ENCODE measurements at regions not wholly inside any gene's neighbourhood (a gene's known extent, or its start where the extent isn't known, plus 50 kb on each side); places are given as distances from the start of the nearest gene placed in this dataset.

DNA sequence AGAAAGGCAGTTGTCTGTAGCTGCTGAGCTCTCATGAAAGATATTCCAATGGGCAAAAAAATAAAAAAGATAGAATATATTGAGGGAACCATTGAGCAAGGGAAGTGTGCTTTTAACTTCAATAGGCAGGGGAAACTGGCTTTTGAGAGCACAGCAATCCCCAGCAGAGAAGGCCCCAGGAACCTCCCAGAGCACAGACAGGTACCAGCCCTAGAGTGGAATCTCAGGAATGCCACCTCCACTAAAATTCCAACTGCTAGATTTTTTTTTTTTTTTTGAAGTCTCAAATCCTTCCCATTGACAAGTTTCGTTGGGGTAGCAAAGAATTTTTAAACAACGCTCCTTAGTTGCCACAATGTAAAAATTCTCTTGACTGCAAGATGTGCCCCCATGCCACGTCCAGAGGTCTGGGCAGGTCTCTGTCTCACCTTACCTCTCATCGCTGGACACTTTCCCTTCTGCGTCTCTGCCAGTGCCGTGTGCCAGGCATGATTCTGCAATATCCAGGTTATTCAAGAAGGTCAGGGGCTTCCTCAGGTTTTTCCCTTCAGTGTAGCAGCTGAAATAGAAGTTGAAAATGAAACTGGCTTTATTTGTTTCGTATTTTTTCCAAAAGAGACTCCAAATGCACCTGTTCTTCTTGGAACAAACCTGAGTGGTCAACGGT lies 64.2 kb upstream of the IRX1 start:
- no peaks in the 10 kb centered on the region for H3K4me1 ChIP-seq (replicated peaks; ENCODE audit: insufficient read depth)
- no peaks in the 10 kb centered on the region for H3K9me3 ChIP-seq (ENCODE audit: insufficient read depth, low read depth)
- peaks cover 40% of the 10 kb centered on the region for H3K27me3 ChIP-seq (ENCODE audit: insufficient read depth, low read depth)
- no peak overlapping the region for H3K4me3 ChIP-seq
- TF ChIP-seq, protein P1, sequence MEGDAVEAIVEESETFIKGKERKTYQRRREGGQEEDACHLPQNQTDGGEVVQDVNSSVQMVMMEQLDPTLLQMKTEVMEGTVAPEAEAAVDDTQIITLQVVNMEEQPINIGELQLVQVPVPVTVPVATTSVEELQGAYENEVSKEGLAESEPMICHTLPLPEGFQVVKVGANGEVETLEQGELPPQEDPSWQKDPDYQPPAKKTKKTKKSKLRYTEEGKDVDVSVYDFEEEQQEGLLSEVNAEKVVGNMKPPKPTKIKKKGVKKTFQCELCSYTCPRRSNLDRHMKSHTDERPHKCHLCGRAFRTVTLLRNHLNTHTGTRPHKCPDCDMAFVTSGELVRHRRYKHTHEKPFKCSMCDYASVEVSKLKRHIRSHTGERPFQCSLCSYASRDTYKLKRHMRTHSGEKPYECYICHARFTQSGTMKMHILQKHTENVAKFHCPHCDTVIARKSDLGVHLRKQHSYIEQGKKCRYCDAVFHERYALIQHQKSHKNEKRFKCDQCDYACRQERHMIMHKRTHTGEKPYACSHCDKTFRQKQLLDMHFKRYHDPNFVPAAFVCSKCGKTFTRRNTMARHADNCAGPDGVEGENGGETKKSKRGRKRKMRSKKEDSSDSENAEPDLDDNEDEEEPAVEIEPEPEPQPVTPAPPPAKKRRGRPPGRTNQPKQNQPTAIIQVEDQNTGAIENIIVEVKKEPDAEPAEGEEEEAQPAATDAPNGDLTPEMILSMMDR (conservative IDR thresholded peaks at IDR 0.05): no peak
- H3K9me2 ChIP-seq (ENCODE audit: insufficient read depth): no peaks in the 10 kb centered on the region
- H3K27ac ChIP-seq: no peak overlapping the region
- DNase-seq: peak in 1 of 2 experiments; percentile 29
- H3F3A ChIP-seq (ENCODE audit: insufficient read depth, low read depth): no peaks in the 10 kb centered on the region
- ChIA-PET CTCF (no interaction called here), POLR2A (ENCODE audit: unreplicated experiment) (no interaction called here)
- H3K79me2 ChIP-seq (ENCODE audit: low read depth): no peaks in the 10 kb centered on the region
- H4K20me1 ChIP-seq (ENCODE audit: insufficient read depth): no peaks in the 10 kb centered on the region
- H2AFZ ChIP-seq: no peak overlapping the region
- intact Hi-C loops (cut with micrococcal nuclease; ENCODE audit: unreplicated experiment): no loop called here
- no peaks in the 10 kb centered on the region for H3K36me3 ChIP-seq (ENCODE audit: low read depth)
- no TSS peak for BruUV-seq (replicated peaks)
- H3K4me2 ChIP-seq: peak overlapping the region; percentile 12; the same call in 1 of the 2 replicates

DNA sequence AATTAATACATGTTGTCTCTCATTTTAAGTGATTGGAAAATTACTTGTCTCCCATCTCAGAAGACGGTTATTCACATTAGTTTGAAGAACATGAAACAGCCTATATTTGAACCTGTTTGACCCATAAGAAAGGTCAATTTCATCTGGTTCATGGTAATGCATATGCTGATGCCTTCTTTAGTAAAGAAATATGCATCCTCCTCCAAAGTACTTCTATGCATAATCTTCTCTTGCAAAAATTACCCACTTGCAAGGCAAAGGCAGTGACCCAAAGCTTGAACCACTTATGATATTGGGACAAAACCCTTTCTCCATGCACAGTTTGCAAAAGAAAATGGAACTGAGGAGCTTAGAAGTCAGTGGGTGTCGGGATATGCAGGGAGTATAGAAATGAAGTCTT lies 65.4 kb upstream of the IRX1 start:
- ChIA-PET POLR2A (ENCODE audit: unreplicated experiment) (no interaction called here), CTCF (no interaction called here)
- peaks cover 28% of the 10 kb centered on the region for H3K27me3 ChIP-seq (ENCODE audit: insufficient read depth, low read depth)
- no peak overlapping the region for H3K4me2 ChIP-seq
- no peaks in the 10 kb centered on the region for H3K79me2 ChIP-seq (ENCODE audit: low read depth)
- H3K36me3 ChIP-seq (ENCODE audit: low read depth): no peaks in the 10 kb centered on the region
- no peaks in the 10 kb centered on the region for H3K4me1 ChIP-seq (replicated peaks; ENCODE audit: insufficient read depth)
- no peaks in the 10 kb centered on the region for H3K9me2 ChIP-seq (ENCODE audit: insufficient read depth)
- H3K4me3 ChIP-seq: no peak overlapping the region
- intact Hi-C loops (cut with micrococcal nuclease; ENCODE audit: unreplicated experiment): no loop called here
- H3F3A ChIP-seq (ENCODE audit: insufficient read depth, low read depth): no peaks in the 10 kb centered on the region
- BruUV-seq (replicated peaks): no TSS peak
- H3K27ac ChIP-seq: no peak overlapping the region
- H2AFZ ChIP-seq: no peak overlapping the region
- TF ChIP-seq, protein P1 (conservative IDR thresholded peaks at IDR 0.05): no peak
- TF ChIP-seq EZH2 (IDR thresholded peaks at IDR 0.05; ENCODE audit: low read depth): no peak
- H4K20me1 ChIP-seq (ENCODE audit: insufficient read depth): no peaks in the 10 kb centered on the region
- DNase-seq: no peak
- no peaks in the 10 kb centered on the region for H3K9me3 ChIP-seq (ENCODE audit: insufficient read depth, low read depth)

DNA sequence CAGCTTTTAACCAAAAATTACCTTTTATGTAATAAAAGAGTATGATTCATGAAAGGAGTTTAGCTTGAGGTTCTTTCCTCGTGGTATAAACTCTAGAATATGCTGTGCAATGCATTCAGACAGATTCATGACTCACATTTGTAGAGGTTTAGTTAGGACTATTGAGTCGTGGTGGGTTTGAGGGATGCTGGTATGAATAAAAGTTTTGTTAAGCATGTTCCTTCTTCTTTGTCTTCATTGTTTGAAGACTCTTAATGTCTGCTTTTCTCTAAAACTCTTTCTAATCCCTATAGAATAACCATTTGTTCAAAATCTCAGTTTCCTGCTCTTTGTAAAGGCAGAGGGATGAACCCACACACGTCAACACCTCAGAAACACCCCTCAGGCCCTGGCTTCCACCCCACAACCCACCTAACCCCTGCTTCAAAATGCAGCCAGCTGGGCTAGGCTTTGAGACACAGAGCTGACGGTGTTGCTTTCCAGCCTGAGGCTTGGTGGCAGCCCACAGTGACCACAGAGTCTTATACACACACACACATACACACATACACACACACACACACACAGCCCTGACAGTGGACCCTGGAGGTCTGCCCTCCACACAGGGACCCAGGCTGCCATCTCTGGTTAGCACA lies 69.0 kb upstream of the IRX1 start:
- Histone ChIP-seq H2AFZ (no peak overlapping the region), H3K79me2 (ENCODE audit: low read depth) (no peaks in the 10 kb centered on the region), H3K9me2 (ENCODE audit: insufficient read depth) (no peaks in the 10 kb centered on the region), H3K4me1 (replicated peaks; ENCODE audit: insufficient read depth) (no peaks in the 10 kb centered on the region), H3K4me2 (no peak overlapping the region), H3K4me3 (no peak overlapping the region), H3K27me3 (ENCODE audit: insufficient read depth, low read depth) (peaks cover 22% of the 10 kb centered on the region), H4K20me1 (ENCODE audit: insufficient read depth) (no peaks in the 10 kb centered on the region), H3F3A (ENCODE audit: insufficient read depth, low read depth) (no peaks in the 10 kb centered on the region), H3K27ac (no peak overlapping the region), H3K9me3 (ENCODE audit: insufficient read depth, low read depth) (no peaks in the 10 kb centered on the region), H3K36me3 (ENCODE audit: low read depth) (no peaks in the 10 kb centered on the region)
- no peak for DNase-seq
- POLR2A ChIA-PET (ENCODE audit: unreplicated experiment): no interaction called here
- BruUV-seq (replicated peaks): no TSS peak
- CTCF ChIA-PET: no interaction called here
- TF ChIP-seq EZH2 (IDR thresholded peaks at IDR 0.05; ENCODE audit: low read depth): no peak
- TF ChIP-seq, protein P1 (conservative IDR thresholded peaks at IDR 0.05): no peak
- intact Hi-C loops (cut with micrococcal nuclease; ENCODE audit: unreplicated experiment): no loop called here
